Daoy (cell line): ENCODE measurements at regions not wholly inside any gene's neighbourhood (a gene's known extent, or its start where the extent isn't known, plus 50 kb on each side); places are given as distances from the start of the nearest gene placed in this dataset.

ENCODE experiments used
- DNase-seq: peaks from one replicate; pipeline ENCODE4 v3.0.0-alpha.2; 2015; ENCODE audit warnings: low read depth

GRCh38 chr6:147712841-147713240, 204.4 kb downstream of the SAMD5 start:
- DNase-seq: no peak

DNA sequence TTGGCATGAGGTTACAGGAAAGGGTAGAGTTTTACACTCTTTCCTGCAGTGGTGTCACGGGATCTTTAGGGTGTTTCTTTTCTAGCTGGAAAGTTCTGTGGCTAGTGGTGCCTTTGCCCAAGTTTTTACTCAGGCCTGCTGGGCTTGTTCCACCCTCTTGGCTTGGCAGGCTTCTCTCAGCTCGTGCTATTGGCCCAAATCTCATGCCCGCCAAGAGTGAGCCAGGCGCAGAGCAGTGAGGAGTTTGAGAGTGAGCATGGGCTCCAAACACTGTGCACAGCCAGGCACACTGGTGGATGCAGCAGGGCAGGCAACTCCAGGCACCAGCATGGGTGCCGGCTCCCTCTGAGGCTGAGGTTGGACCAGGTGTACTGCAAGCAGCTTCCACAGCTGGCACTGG, 206.5 kb downstream of the SAMD5 start:
- DNase-seq: no peak

- DNase-seq: peak; percentile 45
Measured at GRCh38 chr6:147716434-147716833, 207.9 kb downstream of the SAMD5 start.

GRCh38 chr6:147717991-147718390, 209.5 kb downstream of the SAMD5 start:
- DNase-seq: no peak

DNA sequence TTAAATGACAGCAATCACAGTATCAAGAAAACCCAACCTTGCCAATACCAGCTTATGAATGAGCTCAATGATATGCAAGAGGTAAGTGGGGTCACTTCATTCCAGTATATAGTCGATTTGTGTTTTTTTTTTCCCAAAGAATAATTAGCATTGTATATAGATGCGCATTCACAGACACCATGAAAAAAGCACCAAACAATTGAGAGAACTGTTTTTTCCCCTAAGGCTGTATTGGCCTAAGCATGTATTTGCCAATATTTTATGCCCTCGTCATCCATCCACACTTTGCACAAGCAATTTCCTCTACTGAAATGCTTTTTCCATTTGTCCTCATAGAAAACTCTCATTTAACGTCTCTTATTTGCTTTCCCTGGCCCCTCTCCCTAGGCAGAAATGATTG, 213.7 kb downstream of the SAMD5 start:
- no peak for DNase-seq

DNA sequence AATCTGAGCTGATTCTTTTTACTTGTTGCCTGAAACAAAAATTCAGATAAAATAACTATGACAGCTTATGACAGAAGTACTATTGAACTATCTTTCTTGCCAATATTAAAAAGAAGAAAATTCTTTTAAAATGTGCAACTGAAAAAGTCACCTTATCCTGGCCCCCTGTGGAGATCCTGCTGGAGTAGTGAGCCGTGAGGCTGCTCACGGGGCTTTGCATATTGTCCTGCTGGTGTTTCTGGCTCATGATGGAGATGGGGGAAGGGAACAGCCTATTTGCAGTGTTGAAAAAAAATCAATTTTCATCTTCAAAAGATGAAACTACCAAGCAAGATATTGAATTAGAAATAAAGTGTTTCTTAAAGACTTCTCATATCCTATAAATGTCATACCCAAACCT, 216.0 kb downstream of the SAMD5 start:
- no peak for DNase-seq

DNA sequence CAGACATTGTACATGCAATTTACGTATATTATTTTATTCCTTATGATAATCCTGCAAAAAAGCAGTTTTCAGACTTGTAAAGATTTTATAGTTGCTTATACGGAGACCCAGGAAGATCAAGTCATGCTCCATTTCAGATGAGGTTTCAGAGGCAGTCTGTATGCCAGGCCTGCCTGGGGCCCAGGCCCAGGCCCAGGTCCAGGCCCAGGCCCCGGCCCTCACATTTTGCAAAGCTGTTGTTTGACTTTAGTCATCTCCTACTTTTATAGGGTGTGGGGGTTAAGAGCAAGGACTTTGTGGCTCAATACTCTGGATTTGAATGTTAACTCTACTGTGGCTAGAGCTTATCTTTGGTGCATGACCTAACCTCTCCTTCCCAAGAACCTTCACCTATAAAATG, 217.9 kb downstream of the SAMD5 start:
- DNase-seq: no peak

- DNase-seq: no peak
Measured at GRCh38 chr6:147728903-147729302, 220.4 kb downstream of the SAMD5 start.

DNA sequence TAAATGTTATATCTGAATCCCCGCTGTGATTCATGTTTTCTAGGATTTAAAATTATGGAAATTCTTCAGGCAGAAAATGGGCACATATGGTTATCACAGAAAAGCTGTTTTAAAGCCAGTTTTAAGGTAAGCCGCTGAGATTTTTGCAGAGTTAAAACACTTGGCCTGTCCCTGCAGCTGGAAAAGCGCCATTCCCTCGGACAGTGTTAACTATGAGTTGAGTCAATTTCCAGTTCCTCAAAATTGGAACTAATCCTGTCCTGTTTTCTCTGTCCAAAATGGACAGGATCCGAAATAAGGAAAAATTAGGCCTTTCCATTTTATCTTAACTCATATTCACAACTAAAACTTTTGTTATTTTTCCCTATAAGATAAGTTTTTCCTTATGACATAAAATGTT, 225.2 kb downstream of the SAMD5 start:
- no peak for DNase-seq

GRCh38 chr6:147734151-147734550, 225.7 kb downstream of the SAMD5 start:
- no peak for DNase-seq

GRCh38 chr6:147735924-147736323, 227.4 kb downstream of the SAMD5 start:
- no peak for DNase-seq

GRCh38 chr6:147737115-147737514, 228.6 kb downstream of the SAMD5 start:
- DNase-seq: no peak

DNA sequence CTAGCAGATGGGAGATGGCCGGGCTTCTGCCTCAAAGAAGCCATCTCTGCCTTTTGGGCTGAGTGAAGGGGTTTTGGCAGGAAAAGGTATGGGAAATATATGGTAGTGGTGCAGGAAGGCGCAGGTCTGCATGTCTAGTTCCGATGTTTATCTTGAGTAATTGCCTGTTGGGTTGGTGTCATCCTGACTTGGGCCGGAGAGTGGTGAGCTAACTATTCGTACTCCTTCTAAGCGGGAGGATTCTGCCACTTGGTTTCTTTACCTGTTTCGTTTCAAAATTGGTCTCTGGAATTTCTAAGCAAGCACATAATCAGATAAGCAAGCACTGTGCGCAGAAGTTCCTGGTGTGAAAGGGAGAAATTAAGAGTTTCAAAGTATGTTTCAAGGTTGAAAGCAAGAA, 229.6 kb downstream of the SAMD5 start:
- no peak for DNase-seq

DNA sequence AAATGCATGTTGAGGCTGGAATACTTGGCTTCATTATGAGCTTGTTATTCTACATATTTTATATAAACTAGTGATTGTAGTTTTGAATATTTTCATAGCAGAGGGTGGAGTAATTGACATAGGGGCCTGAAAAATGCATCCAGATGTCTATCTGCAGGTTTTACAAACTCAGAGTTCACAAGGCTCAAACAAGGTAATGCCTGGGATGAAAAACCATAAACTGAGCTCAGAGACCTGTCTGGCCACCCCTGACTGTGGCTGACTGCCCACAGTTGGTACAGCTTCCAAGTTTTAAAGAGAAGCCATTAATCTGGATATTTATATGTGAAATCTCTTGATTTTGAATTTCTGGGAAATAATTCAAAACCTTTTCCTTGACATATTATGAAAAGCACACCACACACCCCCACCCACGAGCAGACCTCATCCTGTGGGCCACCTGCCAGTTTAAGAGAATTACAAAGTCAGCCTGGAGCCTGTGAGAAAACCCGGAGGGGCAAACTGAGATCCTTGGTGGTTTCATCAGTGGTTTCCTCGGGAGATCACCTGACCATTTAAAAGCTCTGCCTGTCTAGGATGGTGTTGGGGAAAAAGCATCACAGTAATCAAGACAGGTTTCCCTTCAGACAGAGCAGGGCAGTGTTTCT, 230.1 kb downstream of the SAMD5 start:
- DNase-seq: peak; percentile 40

- DNase-seq: no peak
Measured at GRCh38 chr6:147740326-147740725, 231.8 kb downstream of the SAMD5 start.

DNA sequence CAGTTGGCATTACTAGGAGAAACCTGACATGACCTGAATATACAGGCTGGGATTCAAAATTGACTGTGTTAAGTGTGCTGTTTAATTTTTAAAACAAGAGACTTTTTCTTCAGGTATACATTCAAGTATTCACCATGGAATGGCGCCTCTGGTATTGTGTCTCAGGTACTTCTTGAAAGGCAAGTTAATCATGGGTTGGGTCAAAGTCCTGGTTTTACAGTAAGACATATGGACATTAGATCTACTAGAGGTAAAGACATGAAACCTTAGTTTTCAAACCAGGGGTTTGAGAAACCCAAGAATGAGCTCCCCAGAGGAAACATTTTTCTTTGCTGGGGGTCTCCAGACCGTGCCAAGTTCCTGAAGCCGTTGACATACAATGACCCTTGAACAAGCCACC, 232.4 kb downstream of the SAMD5 start:
- no peak for DNase-seq

GRCh38 chr6:147741389-147741788, 232.9 kb downstream of the SAMD5 start:
- DNase-seq: no peak

- DNase-seq: no peak
Measured at GRCh38 chr6:147742440-147742839, 233.9 kb downstream of the SAMD5 start.

GRCh38 chr6:147744012-147744411, 235.5 kb downstream of the SAMD5 start:
- DNase-seq: no peak

DNA sequence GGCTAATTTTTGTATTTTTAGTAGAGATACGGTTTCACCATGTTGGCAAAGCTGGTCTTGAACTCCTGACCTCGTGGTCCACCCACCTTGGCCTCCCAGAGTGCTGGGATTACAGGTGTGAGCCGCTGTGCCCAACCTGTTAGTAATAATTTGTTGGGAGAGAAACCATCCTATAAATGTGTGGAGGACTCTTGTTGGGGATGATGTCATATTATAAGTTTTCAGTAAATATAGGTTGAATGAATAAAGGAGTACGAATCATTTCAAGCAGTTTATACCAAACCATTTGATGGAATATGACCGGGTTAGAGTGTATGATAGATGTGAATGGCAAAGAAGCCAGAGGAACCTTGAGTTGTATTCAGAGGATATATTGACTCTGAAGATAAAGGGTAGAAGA, 240.8 kb downstream of the SAMD5 start:
- DNase-seq: no peak

DNA sequence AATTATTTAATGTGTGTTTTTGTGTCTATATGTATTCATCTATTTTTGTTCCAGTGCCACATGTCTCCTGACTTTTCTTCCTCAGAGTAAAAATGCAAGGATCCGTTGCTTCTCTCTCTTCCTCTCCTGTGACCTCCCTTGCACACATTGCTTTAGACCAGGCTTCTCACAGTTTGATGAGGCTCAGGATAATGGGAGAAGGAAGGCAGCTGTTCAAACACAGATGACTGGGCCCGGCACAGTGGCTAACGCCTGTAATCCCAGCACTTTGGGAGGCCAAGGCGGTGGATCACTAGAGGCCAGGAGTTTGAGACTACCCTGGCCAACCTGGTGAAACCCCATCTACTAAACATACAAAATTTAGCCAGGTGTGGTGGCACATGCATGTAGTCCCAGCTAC, 241.9 kb downstream of the SAMD5 start:
- no peak for DNase-seq

- DNase-seq: no peak
Measured at GRCh38 chr6:147751232-147751631, 242.7 kb downstream of the SAMD5 start.

GRCh38 chr6:147752689-147753403, 244.4 kb downstream of the SAMD5 start:
- DNase-seq: no peak

DNA sequence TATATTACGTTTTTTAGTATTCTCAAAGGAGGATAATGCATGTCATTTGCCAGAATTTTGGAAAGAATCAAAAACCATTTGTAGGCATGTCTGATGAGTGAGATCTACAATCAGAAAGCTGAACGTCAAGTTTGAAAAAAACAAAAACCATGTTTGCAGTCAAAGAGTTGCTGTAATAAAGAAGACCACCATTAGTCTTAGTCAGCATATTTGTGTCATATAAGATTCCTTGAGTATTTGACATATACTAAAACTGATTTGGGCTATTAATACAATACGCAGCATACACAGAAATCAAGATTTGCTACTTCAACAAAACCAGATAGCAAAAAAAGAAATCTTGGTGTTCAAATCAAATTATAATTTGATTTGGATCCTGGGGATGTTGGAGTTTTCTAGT, 247.5 kb downstream of the SAMD5 start:
- no peak for DNase-seq
